B cell (primary cell): ENCODE measurements at regions not wholly inside any gene's neighbourhood (a gene's known extent, or its start where the extent isn't known, plus 50 kb on each side); places are given as distances from the start of the nearest gene placed in this dataset.

Experiments
- CTCF ChIP-seq: fragments of 200-600 bp; IDR thresholded peaks from one replicate; pipeline ENCODE4 v1.8.0; 2022; ENCODE audit warnings: antibody characterized with exemption, mild to moderate bottlenecking
- EZH2 ChIP-seq: IDR thresholded peaks from 2 replicates; pipeline ENCODE4 v1.6.1; 2012; ENCODE audit warnings: borderline replicate concordance, low read depth, mild to moderate bottlenecking, moderate library complexity, low read length; ENCODE audit not compliant: insufficient read depth, poor library complexity, severe bottlenecking

- TF ChIP-seq CTCF (no peak), EZH2 (no peak)
Measured at GRCh38 chr6:11407414-11407813, 130.1 kb upstream of the TMEM170B start.
